Activated CD8-positive, alpha-beta memory T cell treated with anti-CD3 and anti-CD28 coated beads, Interleukin-2, amount 50 U/mL, for 24 hours (primary cell): ENCODE measurements at regions not wholly inside any gene's neighbourhood (a gene's known extent, or its start where the extent isn't known, plus 50 kb on each side); places are given as distances from the start of the nearest gene placed in this dataset.
"Not testable (repeated sequence)": the region's sequence is repeated elsewhere in the genome, so short reads cannot be mapped to it uniquely, and the experiment has no call there.

Experiments
- DNase-seq: peaks from one replicate; pipeline ENCODE4 v3.0.0-alpha.2; 2020; ENCODE audit errors: extremely low read depth

DNA sequence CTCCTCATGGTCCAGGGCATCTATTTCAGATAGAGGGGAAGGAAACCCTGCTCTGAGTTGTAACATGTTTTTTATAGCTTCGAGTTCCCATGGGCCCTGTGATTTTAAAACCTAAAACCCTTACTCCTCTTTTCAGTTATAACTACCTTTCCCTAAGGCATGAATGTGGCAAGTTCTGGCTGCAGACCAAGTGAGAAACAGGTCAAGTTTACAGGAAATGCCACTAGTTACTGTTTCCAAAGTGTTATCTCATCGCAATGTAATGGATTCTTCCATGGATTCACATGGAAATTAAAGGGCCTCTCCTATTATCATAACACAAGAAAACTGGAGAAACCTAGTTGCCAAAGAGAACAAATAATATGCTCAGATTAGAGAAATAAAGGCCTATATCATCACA is 574.5 kb upstream of the GRAMD2B start:
- no peak for DNase-seq

DNA sequence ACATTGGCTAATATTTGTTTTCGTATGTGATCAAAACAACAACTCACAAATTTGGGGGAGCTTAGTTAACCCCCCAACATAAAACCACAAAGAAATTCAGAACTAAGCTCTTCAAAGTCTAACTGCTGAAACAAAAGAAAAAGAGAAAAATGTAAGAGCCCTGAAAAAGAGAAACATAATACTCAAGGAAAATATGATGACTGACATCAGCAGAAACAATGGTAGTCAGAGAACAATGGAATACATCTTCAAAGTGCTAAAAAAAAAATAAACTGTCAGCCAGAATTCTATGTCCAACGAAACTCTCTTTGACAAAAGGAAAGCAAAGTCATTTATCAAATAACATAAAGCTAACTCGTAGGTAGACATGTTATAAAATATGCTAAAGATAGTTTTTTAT is 566.3 kb upstream of the GRAMD2B start:
- no peak for DNase-seq

DNA sequence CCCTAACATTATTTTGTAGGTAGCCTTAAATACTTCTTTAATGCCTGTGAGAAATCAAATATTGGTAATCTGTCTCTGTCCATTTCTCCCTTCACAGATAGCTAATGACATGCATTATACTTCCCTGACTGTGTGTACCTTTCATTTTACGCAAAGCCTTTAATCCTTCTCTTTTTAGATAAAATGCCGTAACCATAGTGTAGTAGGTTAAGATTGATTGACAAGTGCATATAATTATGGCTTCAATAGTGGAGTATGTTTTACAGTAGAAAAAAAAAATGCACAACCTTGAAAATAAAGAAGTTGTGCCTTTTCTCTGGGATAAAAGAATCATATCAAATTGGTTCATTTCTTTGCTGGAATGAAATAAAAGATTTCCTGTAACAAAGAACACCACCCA is 559.6 kb upstream of the GRAMD2B start:
- no peak for DNase-seq

DNA sequence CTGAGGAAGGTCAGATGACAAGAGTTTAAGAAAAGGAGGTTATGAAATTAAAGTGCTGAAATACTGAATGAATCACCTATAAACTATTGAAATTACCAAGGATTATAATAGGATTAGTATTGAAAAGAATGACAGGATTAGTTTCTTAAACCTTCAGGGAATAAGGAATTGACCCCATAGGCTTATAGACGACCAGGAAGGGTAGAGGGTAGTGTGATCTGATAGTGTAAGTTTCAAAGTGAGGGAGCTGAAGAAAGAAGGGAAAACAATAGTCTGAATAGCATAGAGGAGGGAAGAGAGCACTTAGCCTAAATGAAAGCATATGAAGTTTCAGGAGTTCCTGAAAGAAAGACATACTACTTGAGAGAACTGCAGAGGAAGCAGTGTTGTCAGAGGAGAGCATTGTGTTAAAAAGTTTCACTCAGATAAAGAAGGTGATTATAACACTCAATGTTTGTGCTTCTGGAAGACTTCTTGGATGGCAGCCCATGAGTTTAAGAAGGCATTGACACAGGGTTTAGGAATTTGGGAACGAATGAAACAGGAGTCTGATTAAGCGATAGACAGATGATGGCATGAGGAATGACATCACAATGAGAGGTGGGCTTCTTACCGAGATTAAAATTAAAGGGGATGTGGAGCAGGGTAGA is 557.9 kb upstream of the GRAMD2B start:
- DNase-seq = no peak

DNA sequence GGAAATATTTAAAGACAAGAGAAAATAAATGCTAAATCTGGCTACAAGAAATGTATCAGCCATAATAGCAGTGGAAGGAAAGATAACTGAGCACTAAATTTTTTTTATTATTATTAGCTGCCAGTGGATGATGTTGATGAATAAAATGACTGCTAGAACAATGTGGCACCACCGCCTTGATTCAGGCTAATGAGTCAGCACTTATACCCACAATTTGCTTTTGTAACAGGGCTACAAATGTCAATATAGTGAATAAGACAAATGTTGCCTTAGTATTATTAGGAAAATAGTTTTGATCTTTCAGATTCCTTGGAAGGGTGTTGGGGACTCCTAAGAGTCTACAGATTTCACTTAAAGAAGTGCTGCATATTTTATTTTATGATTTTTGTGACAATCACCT is 555.2 kb upstream of the GRAMD2B start:
- DNase-seq = no peak

DNA sequence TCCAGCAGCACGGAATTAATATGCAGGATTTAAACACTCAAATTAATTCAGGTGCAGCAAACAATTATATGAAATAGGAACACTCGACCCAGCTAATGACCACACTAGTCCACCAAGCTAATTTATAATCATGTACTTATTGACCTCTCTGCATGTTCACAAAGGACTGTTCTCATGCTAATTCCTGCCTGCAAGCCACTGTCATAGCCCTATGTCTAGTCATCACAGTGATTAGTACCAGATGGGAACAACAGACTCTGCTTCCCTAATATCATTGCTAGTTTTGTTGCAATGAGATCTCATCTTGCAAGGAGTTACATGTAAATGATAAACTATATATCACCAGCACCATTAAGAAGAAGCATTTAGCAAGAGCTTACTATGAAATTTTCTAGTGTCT is 553.0 kb upstream of the GRAMD2B start:
- no peak for DNase-seq

DNA sequence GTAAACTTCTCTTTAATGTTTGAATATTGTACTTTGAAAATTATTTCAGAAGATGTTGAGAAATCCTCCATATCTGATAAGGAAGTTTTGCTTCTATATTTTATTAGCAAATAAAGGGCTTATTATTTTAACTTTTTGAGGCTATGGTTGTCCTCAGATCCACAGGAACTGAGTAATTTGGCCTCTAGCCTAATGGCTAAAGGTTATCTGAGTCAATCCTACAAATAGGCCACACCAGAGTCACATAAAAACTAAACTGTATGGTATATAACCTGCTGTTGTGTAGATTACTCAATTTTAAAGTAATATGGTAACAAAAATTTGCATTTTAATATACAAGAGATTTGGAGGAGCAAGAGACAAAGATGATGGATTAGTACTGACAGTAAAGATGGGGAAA is 549.2 kb upstream of the GRAMD2B start:
- DNase-seq = no peak

DNA sequence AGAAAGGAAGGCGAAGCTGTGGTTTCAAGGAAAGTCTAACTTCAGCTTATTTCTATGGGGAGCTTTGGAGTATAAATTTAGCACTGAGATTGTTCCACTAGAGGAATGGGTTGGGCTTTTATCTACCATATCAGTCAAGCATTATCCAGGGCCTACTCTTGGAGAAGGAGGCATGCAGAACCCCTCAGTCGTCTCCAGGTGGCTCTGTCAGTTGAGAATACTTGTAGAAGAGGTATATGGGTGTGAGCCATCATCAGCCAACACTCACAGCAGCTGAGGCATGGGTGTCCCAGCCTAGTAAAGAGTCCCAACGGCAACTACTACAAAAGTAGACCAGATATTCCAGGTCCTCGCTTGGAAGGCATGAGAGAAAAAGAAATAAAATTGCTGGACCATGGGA is 548.5 kb upstream of the GRAMD2B start:
- no peak for DNase-seq

DNA sequence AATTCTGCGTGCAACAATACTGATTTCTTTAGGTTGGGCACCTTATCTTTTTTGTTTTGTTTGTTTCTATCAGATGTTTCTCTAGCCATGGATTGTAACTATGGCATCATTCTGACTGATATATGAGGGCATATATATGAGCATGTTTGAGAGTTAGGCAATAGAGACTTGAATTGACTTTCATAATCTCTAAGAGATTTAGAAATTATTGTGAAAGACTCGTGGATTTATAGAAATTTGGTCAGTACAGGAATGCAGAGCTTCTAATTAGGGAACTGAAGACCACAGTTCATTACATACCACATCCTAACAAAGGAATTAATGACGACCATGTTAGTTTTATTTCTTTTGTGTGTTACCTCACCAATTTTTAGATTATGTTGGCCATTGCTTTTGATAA is 546.0 kb upstream of the GRAMD2B start:
- DNase-seq = no peak

DNA sequence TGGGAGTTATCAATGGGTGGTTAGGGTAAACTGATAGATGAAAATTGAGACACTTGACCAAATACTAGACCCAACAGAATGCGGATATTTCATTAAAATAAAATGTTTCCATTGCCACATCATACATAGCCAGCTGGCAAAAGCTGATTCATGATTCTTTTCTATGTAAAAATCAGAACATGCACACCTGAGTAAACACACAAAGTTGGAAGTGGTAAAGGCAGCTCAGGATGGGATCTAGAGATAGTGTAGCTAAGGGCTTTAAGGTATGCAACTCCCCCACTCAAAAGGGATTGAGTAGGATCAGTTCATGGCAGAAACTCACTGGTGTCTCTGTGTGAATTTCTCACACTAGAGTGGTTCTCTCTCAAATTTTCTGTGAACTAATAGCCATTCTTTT is 541.1 kb upstream of the GRAMD2B start:
- no peak for DNase-seq

DNA sequence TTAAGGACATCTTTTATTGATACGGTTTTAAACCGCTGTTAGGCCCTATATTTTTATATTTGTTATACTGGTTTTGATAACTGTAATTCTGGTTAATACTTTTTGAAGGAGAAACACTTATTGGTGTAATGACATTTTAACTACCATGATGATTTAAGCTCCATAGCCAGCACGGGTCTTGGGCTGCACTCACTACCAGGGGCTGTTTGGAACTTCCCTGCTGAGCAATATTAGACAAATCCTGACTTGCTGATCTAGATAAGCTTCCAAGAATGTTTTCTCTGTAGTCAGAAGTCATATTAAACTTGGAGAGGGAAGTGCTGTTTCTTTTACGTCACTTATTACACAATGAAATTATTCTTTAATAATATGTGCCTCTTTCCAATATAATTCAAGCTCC is 540.0 kb upstream of the GRAMD2B start:
- DNase-seq = no peak

DNA sequence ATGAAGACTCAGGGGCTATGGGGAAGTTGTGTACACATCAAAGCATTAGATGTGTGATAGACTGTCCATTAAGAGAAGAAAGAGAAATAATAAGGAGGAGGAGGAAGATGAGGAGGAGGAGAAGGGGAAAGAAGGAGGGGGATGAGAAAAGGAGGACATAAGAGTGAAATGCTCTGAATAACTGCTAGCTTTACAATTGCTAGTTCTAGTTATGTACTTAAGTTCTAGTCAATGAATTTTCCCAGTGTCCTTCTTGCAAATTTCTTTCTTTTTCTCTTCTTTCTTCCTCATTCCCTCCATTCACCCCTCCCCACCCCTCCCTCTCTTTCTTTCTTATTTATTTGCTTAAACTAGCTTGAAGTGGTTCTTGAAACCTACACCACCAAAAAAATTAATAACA is 534.9 kb upstream of the GRAMD2B start:
- no peak for DNase-seq

DNA sequence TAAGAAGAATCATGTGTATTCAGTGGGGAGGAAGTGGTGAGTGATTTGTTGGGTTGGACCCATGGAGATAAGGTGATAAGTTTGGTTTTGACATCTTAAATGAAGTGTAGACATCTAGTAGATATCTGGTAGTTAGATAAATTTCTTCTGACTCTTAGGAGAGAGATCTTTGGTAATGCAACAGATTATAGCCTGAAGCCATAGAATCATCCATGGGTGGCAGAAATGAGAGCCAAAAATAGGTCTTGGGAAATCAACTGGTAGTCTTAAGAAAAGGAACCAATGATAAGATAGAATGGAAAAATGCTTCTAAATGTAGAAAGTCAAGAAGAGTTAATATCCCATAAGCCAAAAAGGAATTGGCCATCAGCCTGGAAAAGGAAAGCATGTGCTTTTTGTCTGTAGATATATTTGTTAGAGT is 532.7 kb upstream of the GRAMD2B start:
- no peak for DNase-seq

DNA sequence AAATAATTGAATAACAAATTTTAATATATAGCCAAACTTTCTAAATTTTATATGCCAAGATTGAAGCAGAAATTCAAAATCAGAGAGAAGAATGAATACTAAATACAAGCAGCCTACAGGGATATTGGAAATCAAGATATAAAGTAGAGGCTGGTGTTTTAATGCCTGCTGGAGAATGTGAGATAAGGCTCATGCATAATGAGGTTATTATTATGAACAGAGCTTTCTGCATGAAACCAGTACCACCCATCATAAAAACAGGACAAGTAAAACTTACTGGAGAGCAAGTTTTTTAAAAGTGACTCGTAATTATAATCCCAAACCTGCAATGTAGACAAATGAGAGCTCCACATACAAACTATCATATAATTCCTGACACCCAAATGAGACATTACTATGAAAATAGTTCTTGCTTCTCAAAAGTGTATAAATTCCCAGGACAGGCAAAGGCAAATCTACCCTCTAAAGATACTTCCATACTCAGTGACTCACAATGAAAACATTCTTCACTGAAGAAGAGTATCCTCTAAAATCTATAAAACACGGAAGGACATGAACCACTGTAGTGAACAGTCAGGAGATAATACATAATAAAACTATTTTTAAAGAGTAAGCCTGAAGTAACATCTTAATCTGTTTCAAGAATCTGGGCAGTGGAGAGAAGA is 532.0 kb upstream of the GRAMD2B start:
- no peak for DNase-seq

DNA sequence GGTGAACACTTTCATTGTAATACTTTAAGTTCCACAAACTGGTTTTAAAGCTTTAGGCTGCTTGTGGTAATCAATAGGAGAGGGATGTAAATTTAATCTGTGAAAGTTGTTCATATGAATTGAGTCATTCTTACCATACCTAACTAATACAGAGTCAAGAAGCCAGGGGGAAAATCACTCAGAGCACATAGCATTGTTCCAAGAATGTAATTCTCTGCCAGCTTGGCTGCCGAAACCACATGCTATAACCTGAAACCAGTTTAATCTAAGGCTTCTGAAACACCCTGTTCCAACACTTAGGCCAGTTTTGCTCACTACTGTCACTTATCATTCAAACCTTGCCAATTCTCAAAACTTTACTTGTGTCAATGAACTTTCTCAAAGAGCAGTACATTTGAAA is 528.8 kb upstream of the GRAMD2B start:
- no peak for DNase-seq

DNA sequence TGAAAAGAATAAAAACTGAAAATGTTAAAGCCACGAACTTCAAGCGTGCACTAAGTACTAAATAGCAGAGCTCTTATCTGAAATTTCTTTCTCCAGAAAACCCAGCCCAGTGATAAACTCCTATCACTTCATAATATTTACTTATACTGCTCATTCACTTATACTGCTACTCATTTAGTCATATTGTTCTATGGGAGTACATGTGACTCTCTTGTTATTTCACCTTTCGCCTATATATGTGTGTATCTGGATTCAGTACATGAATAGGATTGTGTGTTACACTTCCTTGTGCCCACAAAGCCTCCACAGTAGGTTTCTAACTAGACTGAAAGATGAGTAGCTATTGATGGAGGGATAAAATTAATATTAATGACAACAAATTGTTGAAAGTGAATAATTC is 526.8 kb upstream of the GRAMD2B start:
- DNase-seq = no peak

DNA sequence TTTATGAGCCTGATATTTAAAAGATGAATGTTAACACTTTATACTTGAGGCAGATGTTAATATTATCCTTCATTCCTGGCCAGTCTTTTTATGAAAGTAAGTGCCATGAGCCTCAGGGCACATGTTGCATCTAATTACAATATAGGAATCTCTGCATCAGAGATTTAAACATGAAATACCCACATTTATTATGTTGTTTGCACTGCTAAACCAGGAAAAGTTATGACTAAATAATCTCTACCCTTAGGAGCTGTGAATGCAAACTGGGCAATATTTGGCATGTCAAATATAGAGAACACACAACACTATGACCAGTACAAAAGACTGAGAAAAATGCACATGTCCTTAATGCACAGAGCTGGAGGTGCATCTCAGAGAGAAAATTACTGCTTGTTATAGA is 526.1 kb upstream of the GRAMD2B start:
- no peak for DNase-seq

DNA sequence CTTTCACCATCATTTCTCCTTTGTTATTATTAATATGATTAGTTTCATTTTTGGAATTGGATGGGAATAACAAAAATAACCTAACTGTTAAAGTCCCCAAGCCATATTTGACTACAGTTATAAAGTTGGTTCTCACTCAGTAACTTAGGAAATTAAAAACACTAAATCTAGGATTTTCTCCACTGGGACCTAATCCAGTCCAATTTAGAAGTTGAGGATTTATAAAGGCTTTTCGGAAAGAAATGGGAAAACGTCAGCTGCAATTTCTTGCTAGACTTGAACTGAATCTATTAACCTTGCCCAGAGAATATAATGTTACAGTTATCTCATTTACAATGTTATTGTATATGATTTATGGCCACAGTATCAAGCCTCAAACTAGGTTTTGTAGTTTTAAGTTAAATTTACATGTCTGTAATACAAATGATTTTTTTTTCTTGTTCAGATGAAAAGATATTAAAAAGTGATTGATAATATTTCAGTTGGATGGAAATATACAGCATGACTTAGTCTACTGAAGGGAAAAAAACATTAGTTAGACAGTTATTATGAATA is 524.3 kb upstream of the GRAMD2B start:
- no peak for DNase-seq

DNA sequence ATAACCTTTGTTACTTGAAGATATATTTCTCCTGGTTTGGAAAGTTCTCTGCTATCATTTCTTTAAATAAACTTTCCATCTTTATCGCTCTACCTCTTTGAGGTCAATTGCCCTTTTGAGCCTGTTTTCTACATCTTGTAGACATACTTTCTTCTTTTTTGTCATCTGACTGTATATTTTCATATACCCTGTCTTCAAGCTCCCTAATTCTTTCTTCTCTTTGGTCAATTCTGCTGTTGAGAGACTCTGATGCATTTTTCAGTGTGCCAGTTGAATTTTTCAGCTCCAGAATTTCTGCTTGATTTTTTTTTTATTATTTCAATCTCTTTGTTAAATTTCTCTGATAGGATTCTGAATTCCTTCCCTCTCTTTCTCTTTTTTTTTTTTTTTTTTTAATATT is 511.2 kb upstream of the GRAMD2B start:
- DNase-seq = no peak

DNA sequence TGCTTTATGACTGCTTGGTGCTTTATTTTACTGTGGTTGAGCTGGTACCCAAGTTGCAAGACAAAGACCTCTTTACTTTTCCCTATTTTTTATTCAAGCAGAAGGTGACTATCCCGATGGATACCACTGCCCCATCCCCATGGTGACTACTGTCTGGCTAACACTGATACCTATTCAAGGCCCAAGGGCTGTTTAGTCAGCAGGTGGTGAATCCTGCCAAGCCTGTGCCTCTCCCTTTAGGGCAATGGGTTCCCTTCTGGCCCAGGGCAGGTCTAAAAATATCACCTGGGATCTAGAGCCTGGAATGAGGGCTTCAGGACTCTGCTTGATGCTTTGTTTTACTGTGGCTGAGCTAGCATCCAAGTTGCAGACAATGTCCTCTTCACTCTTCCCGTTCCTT is 510.0 kb upstream of the GRAMD2B start:
- DNase-seq = no peak

DNA sequence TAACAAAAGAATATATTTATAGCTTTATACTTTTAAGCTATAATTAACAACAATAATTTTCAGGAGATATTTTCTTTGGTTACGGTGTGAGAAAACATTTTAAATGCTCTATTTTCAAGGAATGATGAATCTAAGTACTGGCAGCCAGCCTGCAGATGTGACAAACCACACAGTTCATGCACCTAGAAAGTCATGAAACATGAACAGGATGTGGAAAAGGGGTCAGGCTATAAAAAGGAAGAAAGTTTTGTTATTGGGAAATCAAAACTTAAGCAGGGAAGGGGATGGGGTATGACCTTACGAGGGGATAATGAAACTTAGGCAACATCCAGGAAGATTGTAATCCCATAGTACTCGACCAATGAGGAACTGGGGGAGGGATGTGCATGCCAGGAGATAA is 508.7 kb upstream of the GRAMD2B start:
- no peak for DNase-seq

DNA sequence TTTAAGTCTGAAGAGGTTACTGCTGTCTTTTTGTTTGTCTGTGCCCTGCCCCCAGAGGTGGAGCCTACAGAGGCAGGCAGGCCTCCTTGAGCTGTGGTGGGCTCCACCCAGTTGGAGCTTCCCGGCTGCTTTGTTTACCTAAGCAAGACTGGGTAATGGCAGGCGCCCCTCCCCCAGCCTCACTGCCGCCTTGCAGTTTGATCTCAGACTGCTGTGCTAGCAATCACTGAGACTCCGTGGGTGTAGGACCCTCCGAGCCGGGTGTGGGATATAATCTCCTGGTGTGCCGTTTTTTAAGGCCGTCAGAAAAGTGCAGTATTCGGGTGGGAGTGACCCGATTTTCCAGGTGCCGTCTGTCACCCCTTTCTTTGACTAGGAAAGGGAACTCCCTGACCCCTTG is 499.3 kb upstream of the GRAMD2B start:
- DNase-seq = not testable (repeated sequence)

DNA sequence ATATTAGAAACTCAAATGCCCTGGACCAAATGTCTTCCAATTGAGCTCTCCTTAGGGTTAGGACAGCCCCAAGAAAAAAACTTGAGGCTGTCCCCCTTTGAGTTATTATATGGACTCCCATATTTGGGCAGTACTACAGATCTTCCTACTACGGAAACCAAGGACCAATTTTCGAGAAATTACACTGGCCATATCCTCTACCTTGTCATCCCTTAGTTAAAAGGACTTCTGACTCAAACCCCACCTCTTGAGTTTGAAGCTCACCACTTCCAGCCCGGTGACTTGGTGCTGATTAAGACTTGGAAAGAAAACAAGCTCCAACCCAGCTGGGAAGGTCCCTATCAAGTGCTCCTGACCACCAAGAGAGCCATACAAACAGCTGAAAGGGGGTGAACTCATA is 497.0 kb upstream of the GRAMD2B start:
- no peak for DNase-seq

DNA sequence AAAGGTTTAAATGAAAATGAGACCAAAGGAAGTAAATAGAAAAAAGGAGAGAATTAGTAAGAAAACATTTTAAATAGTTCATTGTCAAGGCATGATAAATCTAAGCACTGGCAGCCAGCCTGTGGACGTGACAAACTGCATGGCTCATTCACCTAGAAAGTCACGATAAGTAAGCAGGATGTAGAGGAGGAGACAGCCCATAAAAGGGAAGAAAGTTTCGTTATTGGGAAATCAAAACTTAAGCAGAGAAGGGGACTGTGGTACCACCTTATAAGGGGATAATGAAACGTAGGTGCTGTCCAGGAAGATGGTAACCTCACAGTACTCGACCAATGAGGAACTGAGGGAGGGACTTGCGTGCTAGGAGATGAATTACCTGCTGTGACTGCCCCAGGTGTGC is 494.5 kb upstream of the GRAMD2B start:
- no peak for DNase-seq
